Lower lobe of right lung (tissue), 2 donors: ENCODE measurements at regions not wholly inside any gene's neighbourhood (a gene's known extent, or its start where the extent isn't known, plus 50 kb on each side); places are given as distances from the start of the nearest gene placed in this dataset.
A peak's percentile ranks its signal among the peaks of the same experiment; 100 is the strongest.

Source experiments
- ATAC-seq, 2 donors: fragments of 200-7000 bp; cut with Tn5 transposase; one replicate each; pipeline ENCODE4 v1.9.1; 2020 to 2022; ENCODE audit warnings: mild to moderate bottlenecking in 2 of 2, moderate library complexity in 2 of 2
- DNase-seq: peaks from one replicate; pipeline ENCODE4 v3.0.0-alpha.2; 2020
- H3K27ac ChIP-seq: fragments of 200-600 bp; one replicate; pipeline ENCODE4 v1.8.0; 2022
- H3K27me3 ChIP-seq: fragments of 200-600 bp; one replicate; pipeline ENCODE4 v1.8.0; 2022; ENCODE audit warnings: low read depth
- H3K36me3 ChIP-seq: fragments of 200-600 bp; one replicate; pipeline ENCODE4 v1.8.0; 2022; ENCODE audit warnings: mild to moderate bottlenecking
- H3K4me1 ChIP-seq: fragments of 200-600 bp; one replicate; pipeline ENCODE4 v1.8.0; 2022
- H3K4me3 ChIP-seq: fragments of 200-600 bp; one replicate; pipeline ENCODE4 v1.8.0; 2022; ENCODE audit warnings: mild to moderate bottlenecking
- H3K9me3 ChIP-seq: fragments of 200-600 bp; one replicate; pipeline ENCODE4 v1.8.0; 2022
- intact Hi-C: fragments of 100-400 bp; cut with DNase I; formaldehyde crosslinking; loops from one replicate; pipeline ENCODE4 v1.11.0; 2022
- TF ChIP-seq, protein P1 (sequence below): fragments of 200-600 bp; IDR thresholded peaks from one replicate; pipeline ENCODE4 v1.8.0; 2022; ENCODE audit warnings: antibody characterized with exemption, mild to moderate bottlenecking
- donor health status: DM: no; HTN: yes; CAD: no; lungs with severe emphysema.

GRCh38 chr15:98418122-98418521, 230.2 kb upstream of the IGF1R start:
- DNase-seq (no peak), ATAC-seq (no peak)
- Histone ChIP-seq H3K9me3 (no peaks in the 10 kb centered on the region), H3K36me3 (no peaks in the 10 kb centered on the region), H3K4me3 (no peak overlapping the region), H3K4me1 (peaks cover 23% of the 10 kb centered on the region), H3K27me3 (peaks cover 28% of the 10 kb centered on the region), H3K27ac (no peak overlapping the region)
- intact Hi-C loops = no loop called here
- TF ChIP-seq, protein P1, sequence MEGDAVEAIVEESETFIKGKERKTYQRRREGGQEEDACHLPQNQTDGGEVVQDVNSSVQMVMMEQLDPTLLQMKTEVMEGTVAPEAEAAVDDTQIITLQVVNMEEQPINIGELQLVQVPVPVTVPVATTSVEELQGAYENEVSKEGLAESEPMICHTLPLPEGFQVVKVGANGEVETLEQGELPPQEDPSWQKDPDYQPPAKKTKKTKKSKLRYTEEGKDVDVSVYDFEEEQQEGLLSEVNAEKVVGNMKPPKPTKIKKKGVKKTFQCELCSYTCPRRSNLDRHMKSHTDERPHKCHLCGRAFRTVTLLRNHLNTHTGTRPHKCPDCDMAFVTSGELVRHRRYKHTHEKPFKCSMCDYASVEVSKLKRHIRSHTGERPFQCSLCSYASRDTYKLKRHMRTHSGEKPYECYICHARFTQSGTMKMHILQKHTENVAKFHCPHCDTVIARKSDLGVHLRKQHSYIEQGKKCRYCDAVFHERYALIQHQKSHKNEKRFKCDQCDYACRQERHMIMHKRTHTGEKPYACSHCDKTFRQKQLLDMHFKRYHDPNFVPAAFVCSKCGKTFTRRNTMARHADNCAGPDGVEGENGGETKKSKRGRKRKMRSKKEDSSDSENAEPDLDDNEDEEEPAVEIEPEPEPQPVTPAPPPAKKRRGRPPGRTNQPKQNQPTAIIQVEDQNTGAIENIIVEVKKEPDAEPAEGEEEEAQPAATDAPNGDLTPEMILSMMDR = no peak

- TF ChIP-seq, protein P1 = no peak
- H3K4me1 ChIP-seq = peaks cover 23% of the 10 kb centered on the region
- no peaks in the 10 kb centered on the region for H3K9me3 ChIP-seq
- H3K27ac ChIP-seq = no peak overlapping the region
- intact Hi-C loops = no loop called here
- H3K4me3 ChIP-seq = no peak overlapping the region
- DNase-seq = no peak
- H3K27me3 ChIP-seq = peaks cover 30% of the 10 kb centered on the region
- ATAC-seq = no peak
- H3K36me3 ChIP-seq = no peaks in the 10 kb centered on the region
Observed at GRCh38 chr15:98419173-98419780, 229.1 kb upstream of the IGF1R start.

- ATAC-seq = peak; percentile 3 to 12
- intact Hi-C loops = loop anchor here (5.0 kb wide), 1 partner anchor 109 kb away; no protein-coding TSS in a partner anchor
- TF ChIP-seq, protein P1 = no peak
- Histone ChIP-seq H3K4me3 (peak overlapping the region; percentile 25), H3K9me3 (no peaks in the 10 kb centered on the region), H3K4me1 (peaks cover 22% of the 10 kb centered on the region), H3K36me3 (no peaks in the 10 kb centered on the region), H3K27ac (no peak overlapping the region), H3K27me3 (peaks cover 30% of the 10 kb centered on the region)
- DNase-seq = no peak
Observed at GRCh38 chr15:98420837-98421236, 227.5 kb upstream of the IGF1R start.

DNA sequence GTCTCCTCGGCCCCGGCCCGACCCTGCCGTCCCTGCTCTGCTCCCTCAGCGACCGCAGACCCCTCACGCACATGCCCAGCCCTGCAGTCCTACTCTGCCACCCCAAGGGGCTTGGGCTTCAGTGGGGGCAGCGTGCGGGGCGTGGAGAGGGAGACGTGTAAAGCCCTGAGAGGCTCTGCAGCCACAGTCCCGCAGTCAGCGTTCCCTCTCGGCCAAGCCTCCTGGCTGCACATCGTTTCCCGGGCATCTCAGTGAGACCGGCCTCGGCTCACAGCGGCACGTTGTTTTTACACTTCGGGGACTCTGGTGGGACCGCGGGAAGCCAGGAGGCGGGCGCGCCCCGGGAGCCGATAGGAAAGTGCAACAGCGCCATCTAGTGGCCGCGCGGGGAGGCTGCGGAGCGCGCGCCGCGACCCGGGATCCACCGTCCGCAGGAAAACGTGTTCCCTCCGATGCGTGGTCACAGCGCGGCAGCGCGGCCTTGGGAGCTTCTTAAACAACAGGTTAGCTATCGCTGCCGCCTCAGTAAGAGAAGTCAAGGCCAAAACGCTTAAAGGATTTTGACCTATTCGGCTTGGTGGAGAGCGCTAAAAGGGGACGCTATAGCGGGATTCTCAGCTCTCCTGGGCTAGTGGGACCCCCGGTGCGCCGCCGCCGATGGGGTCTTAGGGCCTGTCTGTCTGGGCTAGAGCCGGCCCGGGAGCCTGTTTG, 226.8 kb upstream of the IGF1R start:
- H3K36me3 ChIP-seq = no peaks in the 10 kb centered on the region
- DNase-seq (peak; percentile 78), ATAC-seq (peak; percentile 85 to 90)
- H3K4me1 ChIP-seq = peaks cover 14% of the 10 kb centered on the region
- H3K4me3 ChIP-seq = peak overlapping the region; percentile 18
- TF ChIP-seq, protein P1 = peak; percentile 99
- H3K27me3 ChIP-seq = peaks cover 30% of the 10 kb centered on the region
- no peak overlapping the region for H3K27ac ChIP-seq
- intact Hi-C loops = loop anchor here (5.0 kb wide), 1 partner anchor 109 kb away; no protein-coding TSS in a partner anchor
- no peaks in the 10 kb centered on the region for H3K9me3 ChIP-seq

GRCh38 chr15:98422130-98422478, 226.2 kb upstream of the IGF1R start:
- TF ChIP-seq, protein P1 = no peak
- intact Hi-C loops = loop anchor here (5.0 kb wide), 1 partner anchor 110 kb away; no protein-coding TSS in a partner anchor
- no peak for ATAC-seq
- Histone ChIP-seq H3K27ac (no peak overlapping the region), H3K36me3 (no peaks in the 10 kb centered on the region), H3K4me3 (peak overlapping the region; percentile 18), H3K4me1 (peaks cover 12% of the 10 kb centered on the region), H3K9me3 (no peaks in the 10 kb centered on the region), H3K27me3 (peaks cover 32% of the 10 kb centered on the region)
- DNase-seq = no peak
